Stimulated activated CD8-positive, alpha-beta memory T cell treated with anti-CD3 and anti-CD28 coated beads, Interleukin-15, amount 100 ng/mL, for 1 hour (primary cell): ENCODE measurements at regions not wholly inside any gene's neighbourhood (a gene's known extent, or its start where the extent isn't known, plus 50 kb on each side); places are given as distances from the start of the nearest gene placed in this dataset.
"Not testable (repeated sequence)": the region's sequence is repeated elsewhere in the genome, so short reads cannot be mapped to it uniquely, and the experiment has no call there.

Source experiments
- DNase-seq: peaks from one replicate; pipeline ENCODE4 v3.0.0-alpha.2; 2020; ENCODE audit warnings: low read depth

GRCh38 chr18:67455890-67456501 lies 60.5 kb downstream of the DSEL start:
- no peak for DNase-seq

GRCh38 chr18:67453901-67454300 lies 62.6 kb downstream of the DSEL start:
- no peak for DNase-seq

GRCh38 chr18:67451960-67452359 lies 64.6 kb downstream of the DSEL start:
- DNase-seq: no peak

- not testable (repeated sequence) for DNase-seq
Measured at GRCh38 chr18:67451101-67451500, 65.4 kb downstream of the DSEL start.

- no peak for DNase-seq
Measured at GRCh38 chr18:67433971-67434370, 82.5 kb downstream of the DSEL start.

- DNase-seq: no peak
Measured at GRCh38 chr18:67432806-67433205, 83.7 kb downstream of the DSEL start.

GRCh38 chr18:67428805-67429204 lies 87.7 kb downstream of the DSEL start:
- no peak for DNase-seq

- no peak for DNase-seq
Measured at GRCh38 chr18:67428158-67428557, 88.4 kb downstream of the DSEL start.

GRCh38 chr18:67426486-67426885 lies 90.0 kb downstream of the DSEL start:
- DNase-seq: no peak

GRCh38 chr18:67425672-67426071 lies 90.8 kb downstream of the DSEL start:
- no peak for DNase-seq

- no peak for DNase-seq
Measured at GRCh38 chr18:67421651-67422050, 94.9 kb downstream of the DSEL start.

- no peak for DNase-seq
Measured at GRCh38 chr18:67417864-67418523, 98.5 kb downstream of the DSEL start.

- no peak for DNase-seq
Measured at GRCh38 chr18:67411116-67411515, 105.4 kb downstream of the DSEL start.

GRCh38 chr18:67410075-67411070 lies 106.1 kb downstream of the DSEL start:
- DNase-seq: no peak

GRCh38 chr18:67408240-67408639 lies 108.3 kb downstream of the DSEL start:
- no peak for DNase-seq

GRCh38 chr18:67406714-67407113 lies 109.8 kb downstream of the DSEL start:
- DNase-seq: no peak

GRCh38 chr18:67402543-67402942 lies 114.0 kb downstream of the DSEL start:
- no peak for DNase-seq

GRCh38 chr18:67400502-67401117 lies 115.9 kb downstream of the DSEL start:
- DNase-seq: no peak

- no peak for DNase-seq
Measured at GRCh38 chr18:67386032-67386431, 130.5 kb downstream of the DSEL start.

GRCh38 chr18:67385455-67385854 lies 131.1 kb downstream of the DSEL start:
- DNase-seq: no peak

GRCh38 chr18:67384057-67384456 lies 132.5 kb downstream of the DSEL start:
- not testable (repeated sequence) for DNase-seq

GRCh38 chr18:67381608-67382150 lies 134.8 kb downstream of the DSEL start:
- DNase-seq: no peak
